SK-N-MC (cell line): ENCODE measurements at regions not wholly inside any gene's neighbourhood (a gene's known extent, or its start where the extent isn't known, plus 50 kb on each side); places are given as distances from the start of the nearest gene placed in this dataset.

Source experiments
- EZH2 ChIP-seq: fragments of 200-600 bp; sonication (generic); IDR thresholded peaks from one replicate; pipeline ENCODE4 v1.6.1; 2017; ENCODE audit warnings: antibody characterized with exemption
- POLR2AphosphoS5 ChIP-seq: IDR thresholded peaks from 2 replicates; pipeline ENCODE4 v1.6.1; 2012; ENCODE audit warnings: mild to moderate bottlenecking, low read depth, low read length, borderline replicate concordance

DNA sequence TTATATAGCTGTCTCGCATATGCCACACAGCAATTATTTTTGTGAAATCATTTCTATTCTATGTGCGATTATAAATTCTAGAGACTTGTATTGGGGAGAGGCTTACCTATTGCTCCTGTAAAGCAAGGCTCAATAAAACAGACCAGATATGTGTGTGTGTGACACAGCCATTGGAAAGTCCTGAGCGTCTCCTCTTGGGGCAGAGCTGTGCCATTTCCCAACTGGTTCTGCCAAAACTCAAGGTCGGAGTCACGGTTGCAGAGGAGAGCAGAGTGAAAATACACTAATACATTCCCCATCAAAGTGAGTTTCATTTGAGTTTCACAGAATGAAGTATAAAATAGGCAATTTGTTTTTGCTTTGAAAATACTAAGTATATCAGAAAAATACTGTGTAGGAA, 567.4 kb upstream of the FZD8 start:
- TF ChIP-seq EZH2: no peak
- TF ChIP-seq POLR2AphosphoS5: no peak
